Keratinocyte (primary cell): ENCODE measurements at regions not wholly inside any gene's neighbourhood (a gene's known extent, or its start where the extent isn't known, plus 50 kb on each side); places are given as distances from the start of the nearest gene placed in this dataset.

ENCODE experiments used
- DNase-seq: peaks from one replicate; pipeline ENCODE4 v3.0.0-alpha.2; 2011; ENCODE audit warnings: low read depth, missing footprints, low spot score
- FAIRE-seq: peaks from 2 replicates; lab custom pipeline; 2011; peaks lifted over from hg19 to GRCh38; lab: Jason Lieb, UNC
- H2AFZ ChIP-seq: 2 replicates; pipeline ENCODE4 v1.6.0; 2012; ENCODE audit warnings: low read length, control low read depth, inconsistent platforms; ENCODE audit not compliant: control insufficient read depth
- H3K27ac ChIP-seq: 2 replicates; pipeline ENCODE4 v1.5.1; 2011; ENCODE audit warnings: low read length; ENCODE audit not compliant: control insufficient read depth, insufficient read depth
- H3K27me3 ChIP-seq: 3 replicates; pipeline ENCODE4 v1.6.0; 2011; ENCODE audit warnings: low read length; ENCODE audit not compliant: control insufficient read depth, insufficient read depth; ENCODE audit errors: extremely low read depth
- H3K36me3 ChIP-seq, 2 experiments: 2 replicates in 1 of 2; 3 replicates in 1 of 2; pipeline ENCODE4 v1.5.1; 2011; ENCODE audit warnings: low read length in 2 of 2, mild to moderate bottlenecking in 1 of 2; ENCODE audit not compliant: control insufficient read depth in 2 of 2, insufficient read depth in 2 of 2; ENCODE audit errors: extremely low read depth in 1 of 2
- H3K4me1 ChIP-seq: 3 replicates; pipeline ENCODE4 v1.5.1; 2011; ENCODE audit warnings: low read length; ENCODE audit not compliant: control insufficient read depth, insufficient read depth; ENCODE audit errors: extremely low read depth
- H3K4me2 ChIP-seq: 3 replicates; pipeline ENCODE4 v1.6.0; 2011; ENCODE audit warnings: low read depth, low read length; ENCODE audit not compliant: control insufficient read depth, insufficient read depth; ENCODE audit errors: extremely low read depth
- H3K4me3 ChIP-seq, 3 experiments: fragments of 200-600 bp in 1 of 3; sonication (generic) in 1 of 3; 2 replicates in 2 of 3; 3 replicates in 1 of 3; pipeline ENCODE4 v1.5.1; 2011 to 2016; ENCODE audit warnings: low read length in 3 of 3, mild to moderate bottlenecking in 3 of 3, control low read depth in 2 of 3, inconsistent platforms in 1 of 3, low read depth in 1 of 3, mixed read lengths in 1 of 3, mixed run types in 1 of 3, moderate library complexity in 1 of 3; ENCODE audit not compliant: control insufficient read depth in 2 of 3, insufficient read depth in 2 of 3; ENCODE audit errors: extremely low read depth in 1 of 3
- H3K79me2 ChIP-seq: 2 replicates; pipeline ENCODE4 v1.6.0; 2012; ENCODE audit warnings: low read length; ENCODE audit not compliant: control insufficient read depth, insufficient read depth
- H3K9ac ChIP-seq: 3 replicates; pipeline ENCODE4 v1.6.0; 2011; ENCODE audit warnings: low read length; ENCODE audit not compliant: control insufficient read depth, insufficient read depth; ENCODE audit errors: extremely low read depth
- H3K9me1 ChIP-seq: 3 replicates; pipeline ENCODE4 v1.6.0; 2011; ENCODE audit warnings: low read length; ENCODE audit not compliant: control insufficient read depth, insufficient read depth; ENCODE audit errors: extremely low read depth
- H3K9me3 ChIP-seq: 2 replicates; pipeline ENCODE4 v1.5.1; 2012; ENCODE audit warnings: low read depth, low read length; ENCODE audit not compliant: control insufficient read depth
- H4K20me1 ChIP-seq: 3 replicates; pipeline ENCODE4 v1.6.0; 2011; ENCODE audit warnings: low read length; ENCODE audit not compliant: control insufficient read depth, insufficient read depth; ENCODE audit errors: extremely low read depth
- EZH2 ChIP-seq: IDR thresholded peaks from one replicate; pipeline ENCODE4 v1.6.1; 2012; ENCODE audit warnings: inconsistent platforms, mild to moderate bottlenecking, low read length, moderate library complexity
- dilution Hi-C: fragments of 300-500 bp; cut with MboI; formaldehyde crosslinking; loops from one replicate; pipeline ENCODE4 v1.7.0; 2020; ENCODE audit warnings: low sequenced_read_pairs; ENCODE audit not compliant: extremely low pct_ligation_motif_present
- TF ChIP-seq, protein P1 (sequence below), 3 experiments: IDR thresholded peaks in 1 of 3; conservative IDR thresholded peaks in 1 of 3; optimal IDR thresholded peaks in 1 of 3; 2 replicates in 2 of 3; 3 replicates in 1 of 3; pipeline versions ENCODE3 to v1.5.1; 2011; ENCODE audit warnings: low read length in 3 of 3, mild to moderate bottlenecking in 3 of 3, moderate library complexity in 2 of 3, control low read depth in 1 of 3, inconsistent platforms in 1 of 3; ENCODE audit not compliant: insufficient read depth in 2 of 3; ENCODE audit errors: extremely low read depth in 1 of 3

DNA sequence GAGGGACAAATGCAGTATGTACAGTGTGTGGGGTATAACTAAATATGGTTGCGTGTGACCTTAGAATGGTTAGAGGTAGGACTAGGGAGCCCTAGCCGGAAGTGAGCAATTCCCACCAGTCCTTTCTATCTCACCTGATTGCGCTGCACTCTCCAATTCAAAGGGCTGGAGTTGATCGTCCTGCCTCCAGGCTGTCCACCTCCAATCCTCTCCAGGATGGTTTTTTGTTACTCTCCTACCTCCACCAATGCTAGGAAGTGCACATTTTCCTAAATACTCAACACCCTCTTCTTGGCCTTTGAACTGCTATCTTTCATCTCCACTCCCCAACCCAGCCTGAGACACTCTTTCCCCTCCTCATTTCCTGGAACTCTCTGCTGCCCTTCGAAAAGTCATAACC lies 181.7 kb upstream of the ASIC2 start:
- Histone ChIP-seq H3K9ac (no peak overlapping the region), H3K4me1 (peaks cover 4% of the 10 kb centered on the region), H3K4me2 (no peak overlapping the region), H3K9me1 (no peaks in the 10 kb centered on the region), H4K20me1 (no peaks in the 10 kb centered on the region), H3K36me3 (no peaks in the 10 kb centered on the region), H3K27ac (no peak overlapping the region), H3K79me2 (no peaks in the 10 kb centered on the region), H2AFZ (no peak overlapping the region), H3K4me3 (no peak overlapping the region), H3K9me3 (no peaks in the 10 kb centered on the region), H3K27me3 (no peaks in the 10 kb centered on the region)
- TF ChIP-seq, protein P1, sequence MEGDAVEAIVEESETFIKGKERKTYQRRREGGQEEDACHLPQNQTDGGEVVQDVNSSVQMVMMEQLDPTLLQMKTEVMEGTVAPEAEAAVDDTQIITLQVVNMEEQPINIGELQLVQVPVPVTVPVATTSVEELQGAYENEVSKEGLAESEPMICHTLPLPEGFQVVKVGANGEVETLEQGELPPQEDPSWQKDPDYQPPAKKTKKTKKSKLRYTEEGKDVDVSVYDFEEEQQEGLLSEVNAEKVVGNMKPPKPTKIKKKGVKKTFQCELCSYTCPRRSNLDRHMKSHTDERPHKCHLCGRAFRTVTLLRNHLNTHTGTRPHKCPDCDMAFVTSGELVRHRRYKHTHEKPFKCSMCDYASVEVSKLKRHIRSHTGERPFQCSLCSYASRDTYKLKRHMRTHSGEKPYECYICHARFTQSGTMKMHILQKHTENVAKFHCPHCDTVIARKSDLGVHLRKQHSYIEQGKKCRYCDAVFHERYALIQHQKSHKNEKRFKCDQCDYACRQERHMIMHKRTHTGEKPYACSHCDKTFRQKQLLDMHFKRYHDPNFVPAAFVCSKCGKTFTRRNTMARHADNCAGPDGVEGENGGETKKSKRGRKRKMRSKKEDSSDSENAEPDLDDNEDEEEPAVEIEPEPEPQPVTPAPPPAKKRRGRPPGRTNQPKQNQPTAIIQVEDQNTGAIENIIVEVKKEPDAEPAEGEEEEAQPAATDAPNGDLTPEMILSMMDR (optimal IDR thresholded peaks at IDR 0.05 in 1 of 3, IDR thresholded peaks at IDR 0.05 in 1 of 3, conservative IDR thresholded peaks at IDR 0.05 in 1 of 3; ENCODE audit: extremely low read depth in 1 of 3, insufficient read depth in 2 of 3, low read length in 3 of 3): no peak
- TF ChIP-seq EZH2: no peak
- dilution Hi-C loops: no loop called here
- DNase-seq (no peak), FAIRE-seq (no peak)

DNA sequence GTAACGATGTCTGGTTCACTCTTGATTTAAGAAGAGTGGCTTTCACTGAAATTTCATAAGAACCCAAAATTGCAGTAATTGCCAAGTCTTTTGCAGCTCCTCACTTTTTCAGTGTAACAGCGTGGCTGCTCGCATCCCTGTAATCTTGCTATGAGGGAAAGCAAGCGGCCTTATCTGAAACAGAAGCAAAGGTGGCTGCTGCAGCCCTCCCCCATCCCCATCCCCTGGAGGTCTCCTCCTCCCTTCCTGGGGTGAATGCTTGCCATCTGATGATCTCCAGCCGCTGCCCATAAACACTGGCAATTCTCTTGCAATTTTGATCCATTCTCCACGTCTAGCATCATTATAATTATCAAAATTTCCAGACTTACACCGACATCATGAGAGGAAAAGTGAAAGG lies 182.5 kb upstream of the ASIC2 start:
- Histone ChIP-seq H3K9me3 (no peaks in the 10 kb centered on the region), H3K9ac (no peak overlapping the region), H3K9me1 (no peaks in the 10 kb centered on the region), H3K79me2 (no peaks in the 10 kb centered on the region), H4K20me1 (no peaks in the 10 kb centered on the region), H3K4me2 (no peak overlapping the region), H3K4me3 (no peak overlapping the region), H3K27me3 (no peaks in the 10 kb centered on the region), H3K4me1 (no peaks in the 10 kb centered on the region), H3K27ac (no peak overlapping the region), H2AFZ (no peak overlapping the region), H3K36me3 (no peaks in the 10 kb centered on the region)
- dilution Hi-C loops: no loop called here
- TF ChIP-seq, protein P1 (optimal IDR thresholded peaks at IDR 0.05 in 1 of 3, IDR thresholded peaks at IDR 0.05 in 1 of 3, conservative IDR thresholded peaks at IDR 0.05 in 1 of 3; ENCODE audit: extremely low read depth in 1 of 3, insufficient read depth in 2 of 3, low read length in 3 of 3): no peak
- no peak for FAIRE-seq
- no peak for DNase-seq
